Neural progenitor cell (in vitro differentiated cells): ENCODE measurements at regions not wholly inside any gene's neighbourhood (a gene's known extent, or its start where the extent isn't known, plus 50 kb on each side); places are given as distances from the start of the nearest gene placed in this dataset.

Source experiments
- DNase-seq: peaks from one replicate; pipeline ENCODE4 v3.0.0-alpha.2; 2016; ENCODE audit warnings: low spot score
- H2AFZ ChIP-seq: fragments of 200-600 bp; sonication (generic); replicated peaks from 2 replicates; pipeline ENCODE4 v1.6.1; 2016; ENCODE audit warnings: antibody characterized with exemption
- H3F3A ChIP-seq: fragments of 200-600 bp; sonication (generic); 2 replicates; pipeline ENCODE4 v1.6.1; 2016; ENCODE audit warnings: antibody characterized with exemption, low read depth
- H3K27ac ChIP-seq: fragments of 200-600 bp; sonication (generic); 2 replicates; pipeline ENCODE4 v1.5.1; 2016; ENCODE audit warnings: mild to moderate bottlenecking
- H3K27me3 ChIP-seq: fragments of 200-600 bp; sonication (generic); 2 replicates; pipeline ENCODE4 v1.6.1; 2016; ENCODE audit warnings: mild to moderate bottlenecking, moderate library complexity
- H3K36me3 ChIP-seq: fragments of 200-600 bp; sonication (generic); 2 replicates; pipeline ENCODE4 v1.5.1; 2016
- H3K4me1 ChIP-seq: fragments of 200-600 bp; sonication (generic); 2 replicates; pipeline ENCODE4 v1.6.1; 2016; ENCODE audit warnings: mixed run types
- H3K4me2 ChIP-seq: fragments of 200-600 bp; sonication (generic); 2 replicates; pipeline ENCODE4 v1.6.1; 2016
- H3K4me3 ChIP-seq: fragments of 200-600 bp; sonication (generic); 2 replicates; pipeline ENCODE4 v1.5.1; 2016
- H3K79me2 ChIP-seq: fragments of 200-600 bp; sonication (generic); 2 replicates; pipeline ENCODE4 v1.6.1; 2016; ENCODE audit warnings: low read depth
- H3K9ac ChIP-seq: fragments of 200-600 bp; sonication (generic); 2 replicates; pipeline ENCODE4 v1.6.1; 2016
- H3K9me3 ChIP-seq: fragments of 200-600 bp; sonication (generic); 2 replicates; pipeline ENCODE4 v1.5.1; 2016; ENCODE audit warnings: low read depth
- H4K20me1 ChIP-seq: fragments of 200-600 bp; sonication (generic); 2 replicates; pipeline ENCODE4 v1.6.1; 2016; ENCODE audit warnings: low read depth
- H3K27ac Mint-ChIP-seq: 3 replicates; pipeline ENCODE4 v1.8.0; 2021; ENCODE audit warnings: mixed read lengths
- H3K27me3 Mint-ChIP-seq: 2 replicates; pipeline ENCODE4 v1.8.0; 2022; ENCODE audit warnings: low read depth, mild to moderate bottlenecking, inconsistent platforms, moderate library complexity, mixed read lengths; ENCODE audit not compliant: insufficient read depth
- H3K36me3 Mint-ChIP-seq: 3 replicates; pipeline ENCODE4 v1.8.0; 2021; ENCODE audit warnings: mixed read lengths
- H3K4me1 Mint-ChIP-seq: 3 replicates; pipeline ENCODE4 v1.8.0; 2021; ENCODE audit warnings: mixed read lengths
- H3K4me3 Mint-ChIP-seq: 3 replicates; pipeline ENCODE4 v1.8.0; 2021; ENCODE audit warnings: mild to moderate bottlenecking, moderate library complexity, mixed read lengths
- H3K9me3 Mint-ChIP-seq: 3 replicates; pipeline ENCODE4 v1.8.0; 2020; ENCODE audit warnings: mixed read lengths
- CTCF ChIP-seq: fragments of 200-600 bp; sonication (generic); IDR thresholded peaks from 2 replicates; pipeline ENCODE4 v1.5.1; 2017; ENCODE audit warnings: antibody characterized with exemption, mild to moderate bottlenecking
- EZH2 ChIP-seq: fragments of 200-600 bp; sonication (generic); IDR thresholded peaks from 2 replicates; pipeline ENCODE4 v1.6.1; 2017; ENCODE audit warnings: antibody characterized with exemption, mild to moderate bottlenecking, moderate library complexity
- EZH2phosphoT487 ChIP-seq: fragments of 200-600 bp; sonication (generic); IDR thresholded peaks from 2 replicates; pipeline ENCODE4 v1.6.1; 2017; ENCODE audit warnings: antibody characterized with exemption

GRCh38 chr13:27005976-27006518, 165.6 kb downstream of the USP12 start:
- H3K9me3 Mint-ChIP-seq, result no peaks in the 10 kb centered on the region
- H3K27me3 ChIP-seq, result peaks cover 30% of the 10 kb centered on the region
- peaks cover 19% of the 10 kb centered on the region for H3K4me1 ChIP-seq
- peak overlapping the region; percentile 92 for H3K4me2 ChIP-seq
- peaks cover 11% of the 10 kb centered on the region for H3K27me3 Mint-ChIP-seq
- H2AFZ ChIP-seq, result no peak overlapping the region
- no peaks in the 10 kb centered on the region for H3K36me3 ChIP-seq
- H3K36me3 Mint-ChIP-seq, result no peaks in the 10 kb centered on the region
- H3K4me3 ChIP-seq, result peak overlapping the region; percentile 51
- H3K4me1 Mint-ChIP-seq, result peaks cover 14% of the 10 kb centered on the region
- no peak overlapping the region for H3K27ac Mint-ChIP-seq
- H3K79me2 ChIP-seq, result no peaks in the 10 kb centered on the region
- H3K9me3 ChIP-seq, result no peaks in the 10 kb centered on the region
- no peak overlapping the region for H3K4me3 Mint-ChIP-seq
- DNase-seq, result no peak
- no peak overlapping the region for H3K27ac ChIP-seq
- no peak overlapping the region for H3K9ac ChIP-seq
- H4K20me1 ChIP-seq, result no peaks in the 10 kb centered on the region
- no peaks in the 10 kb centered on the region for H3F3A ChIP-seq
- no peak for TF ChIP-seq CTCF
- no peak for TF ChIP-seq EZH2phosphoT487
- TF ChIP-seq EZH2, result no peak

- H3K4me1 Mint-ChIP-seq, result peaks cover 14% of the 10 kb centered on the region
- H3K27me3 ChIP-seq, result peaks cover 30% of the 10 kb centered on the region
- peak overlapping the region; percentile 29 for H2AFZ ChIP-seq
- TF ChIP-seq EZH2phosphoT487 (no peak), CTCF (no peak), EZH2 (no peak)
- H3K4me1 ChIP-seq, result peaks cover 19% of the 10 kb centered on the region
- H3K79me2 ChIP-seq, result no peaks in the 10 kb centered on the region
- H3K27ac ChIP-seq, result no peak overlapping the region
- H3K9me3 ChIP-seq, result no peaks in the 10 kb centered on the region
- peaks cover 11% of the 10 kb centered on the region for H3K27me3 Mint-ChIP-seq
- H4K20me1 ChIP-seq, result no peaks in the 10 kb centered on the region
- peak; percentile 23 for DNase-seq
- no peaks in the 10 kb centered on the region for H3F3A ChIP-seq
- H3K36me3 ChIP-seq, result no peaks in the 10 kb centered on the region
- no peak overlapping the region for H3K9ac ChIP-seq
- peak overlapping the region; percentile 64 for H3K27ac Mint-ChIP-seq
- no peaks in the 10 kb centered on the region for H3K9me3 Mint-ChIP-seq
- no peak overlapping the region for H3K4me2 ChIP-seq
- H3K4me3 ChIP-seq, result no peak overlapping the region
- H3K36me3 Mint-ChIP-seq, result no peaks in the 10 kb centered on the region
- H3K4me3 Mint-ChIP-seq, result peak overlapping the region; percentile 47
Measured at GRCh38 chr13:27005556-27005955, 166.1 kb downstream of the USP12 start.

- peaks cover 11% of the 10 kb centered on the region for H3K27me3 Mint-ChIP-seq
- Histone ChIP-seq H3K4me1 (peaks cover 19% of the 10 kb centered on the region), H3K27ac (no peak overlapping the region), H3F3A (no peaks in the 10 kb centered on the region), H3K9me3 (no peaks in the 10 kb centered on the region), H4K20me1 (no peaks in the 10 kb centered on the region), H3K4me3 (no peak overlapping the region), H3K36me3 (no peaks in the 10 kb centered on the region), H3K4me2 (no peak overlapping the region), H2AFZ (no peak overlapping the region), H3K79me2 (no peaks in the 10 kb centered on the region), H3K27me3 (peaks cover 30% of the 10 kb centered on the region), H3K9ac (no peak overlapping the region)
- no peak overlapping the region for H3K4me3 Mint-ChIP-seq
- H3K4me1 Mint-ChIP-seq, result peaks cover 14% of the 10 kb centered on the region
- no peak overlapping the region for H3K27ac Mint-ChIP-seq
- no peaks in the 10 kb centered on the region for H3K36me3 Mint-ChIP-seq
- DNase-seq, result no peak
- no peaks in the 10 kb centered on the region for H3K9me3 Mint-ChIP-seq
- no peak for TF ChIP-seq EZH2phosphoT487
- TF ChIP-seq EZH2, result no peak
- no peak for TF ChIP-seq CTCF
Measured at GRCh38 chr13:27004866-27005265, 166.7 kb downstream of the USP12 start.
